Fibroblast of lung (primary cell): ENCODE measurements at regions not wholly inside any gene's neighbourhood (a gene's known extent, or its start where the extent isn't known, plus 50 kb on each side); places are given as distances from the start of the nearest gene placed in this dataset.

Experiments used
- EZH2 ChIP-seq: IDR thresholded peaks from 2 replicates; pipeline ENCODE4 v1.5.1; 2012; ENCODE audit warnings: low read length, control low read depth, mild to moderate bottlenecking; ENCODE audit errors: missing control alignments
- TF ChIP-seq, protein P1 (sequence below), 2 donors: IDR thresholded peaks in 1 of 2; conservative IDR thresholded peaks in 1 of 2; 1 replicate in 1 of 2; 2 replicates in 1 of 2; pipeline ENCODE4 v1.5.1; 2011 to 2012; ENCODE audit warnings: low read length in 2 of 2, control low read depth in 1 of 2, inconsistent platforms in 1 of 2, low read depth in 1 of 2, mild to moderate bottlenecking in 1 of 2

DNA sequence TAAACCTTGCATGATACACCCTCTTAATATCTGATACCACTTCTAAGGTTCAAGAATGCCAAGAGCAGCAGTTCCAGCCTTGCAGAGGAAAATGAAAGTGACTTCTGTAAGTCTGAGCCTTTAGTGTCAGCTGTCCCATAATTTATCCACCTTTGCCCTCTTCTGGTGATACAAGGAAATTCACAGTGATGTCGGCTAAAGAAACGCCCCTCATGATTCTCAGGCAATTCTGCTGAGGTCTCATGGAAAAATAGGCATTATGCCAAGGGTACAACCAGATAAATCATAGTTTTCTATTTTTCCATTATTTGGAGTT, 172.2 kb upstream of the CXCL13 start:
- TF ChIP-seq, protein P1, sequence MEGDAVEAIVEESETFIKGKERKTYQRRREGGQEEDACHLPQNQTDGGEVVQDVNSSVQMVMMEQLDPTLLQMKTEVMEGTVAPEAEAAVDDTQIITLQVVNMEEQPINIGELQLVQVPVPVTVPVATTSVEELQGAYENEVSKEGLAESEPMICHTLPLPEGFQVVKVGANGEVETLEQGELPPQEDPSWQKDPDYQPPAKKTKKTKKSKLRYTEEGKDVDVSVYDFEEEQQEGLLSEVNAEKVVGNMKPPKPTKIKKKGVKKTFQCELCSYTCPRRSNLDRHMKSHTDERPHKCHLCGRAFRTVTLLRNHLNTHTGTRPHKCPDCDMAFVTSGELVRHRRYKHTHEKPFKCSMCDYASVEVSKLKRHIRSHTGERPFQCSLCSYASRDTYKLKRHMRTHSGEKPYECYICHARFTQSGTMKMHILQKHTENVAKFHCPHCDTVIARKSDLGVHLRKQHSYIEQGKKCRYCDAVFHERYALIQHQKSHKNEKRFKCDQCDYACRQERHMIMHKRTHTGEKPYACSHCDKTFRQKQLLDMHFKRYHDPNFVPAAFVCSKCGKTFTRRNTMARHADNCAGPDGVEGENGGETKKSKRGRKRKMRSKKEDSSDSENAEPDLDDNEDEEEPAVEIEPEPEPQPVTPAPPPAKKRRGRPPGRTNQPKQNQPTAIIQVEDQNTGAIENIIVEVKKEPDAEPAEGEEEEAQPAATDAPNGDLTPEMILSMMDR (conservative IDR thresholded peaks at IDR 0.05 in 1 of 2, IDR thresholded peaks at IDR 0.05 in 1 of 2; ENCODE audit: low read depth in 1 of 2, low read length in 2 of 2), result peak; percentile 29 to 32
- TF ChIP-seq EZH2, result no peak
